ENCODE measurements at regions not wholly inside any gene's neighbourhood (a gene's known extent, or its start where the extent isn't known, plus 50 kb on each side); places are given as distances from the start of the nearest gene placed in this dataset.

GRCh38 chr18:53772293-53772692 lies 452.2 kb downstream of the MBD2 start:
- Histone ChIP-seq H3K27me3 (ENCODE audit: control insufficient read depth in 1 of 2, insufficient read depth in 2 of 2, low read length in 1 of 2) (no peaks in the 10 kb centered on the region), H3K27ac (ENCODE audit: low read depth in 1 of 2, low read length in 2 of 2) (no peak overlapping the region), H3K4me1 (ENCODE audit: control insufficient read depth in 1 of 2, insufficient read depth in 2 of 2, low read length in 2 of 2) (no peaks in the 10 kb centered on the region), H3K4me3 (ENCODE audit: low read length in 2 of 2) (no peak overlapping the region), H3K36me3 (ENCODE audit: control insufficient read depth in 1 of 2, insufficient read depth in 2 of 2, low read length in 1 of 2) (no peaks in the 10 kb centered on the region), H3K9me3 (ENCODE audit: control insufficient read depth, low read length) (no peaks in the 10 kb centered on the region)
- intact Hi-C loops (cut with DNase I), result no loop called here
- ATAC-seq (ENCODE audit: low FRiP score) (no peak), DNase-seq (no peak)
- 50 to 57% methylated on average over 2 of the region's 2 CpGs for WGBS, 2 donors

GRCh38 chr18:53771664-53772063 lies 452.8 kb downstream of the MBD2 start:
- no peaks in the 10 kb centered on the region for H3K9me3 ChIP-seq (ENCODE audit: control insufficient read depth, low read length)
- no peaks in the 10 kb centered on the region for H3K36me3 ChIP-seq (ENCODE audit: control insufficient read depth in 1 of 2, insufficient read depth in 2 of 2, low read length in 1 of 2)
- no peaks in the 10 kb centered on the region for H3K4me1 ChIP-seq (ENCODE audit: control insufficient read depth in 1 of 2, insufficient read depth in 2 of 2, low read length in 2 of 2)
- H3K4me3 ChIP-seq (ENCODE audit: low read length in 2 of 2), result no peak overlapping the region
- DNase-seq (no peak), ATAC-seq (ENCODE audit: low FRiP score) (no peak)
- no peaks in the 10 kb centered on the region for H3K27me3 ChIP-seq (ENCODE audit: control insufficient read depth in 1 of 2, insufficient read depth in 2 of 2, low read length in 1 of 2)
- no peak overlapping the region for H3K27ac ChIP-seq (ENCODE audit: low read depth in 1 of 2, low read length in 2 of 2)
- intact Hi-C loops (cut with DNase I), result no loop called here

DNA sequence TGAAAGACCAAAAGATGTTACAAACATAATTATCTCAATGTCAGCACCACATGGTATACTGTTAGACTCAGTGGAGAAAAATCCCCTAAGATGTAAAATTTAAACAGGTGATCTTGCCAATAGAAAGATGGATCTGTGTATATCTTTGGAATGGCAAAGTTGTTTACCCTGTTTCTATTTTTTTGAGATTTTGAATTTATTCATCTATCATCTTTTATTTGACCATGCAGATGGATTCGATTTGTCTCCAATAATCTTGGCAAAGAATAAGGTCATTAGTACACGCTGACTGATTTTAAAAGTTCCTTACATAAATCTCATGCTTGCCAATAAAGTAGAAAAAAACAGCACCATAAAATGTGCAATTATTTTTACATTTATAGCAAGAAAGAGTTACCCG lies 459.3 kb downstream of the MBD2 start:
- H3K4me3 ChIP-seq (ENCODE audit: low read length in 2 of 2), result no peak overlapping the region
- whole genome bisulfite sequencing, 2 donors, result 66 to 74% methylated on average over 3 of the region's 3 CpGs
- no peaks in the 10 kb centered on the region for H3K27me3 ChIP-seq (ENCODE audit: control insufficient read depth in 1 of 2, insufficient read depth in 2 of 2, low read length in 1 of 2)
- H3K36me3 ChIP-seq (ENCODE audit: control insufficient read depth in 1 of 2, insufficient read depth in 2 of 2, low read length in 1 of 2), result no peaks in the 10 kb centered on the region
- intact Hi-C loops (cut with DNase I), result no loop called here
- H3K4me1 ChIP-seq (ENCODE audit: control insufficient read depth in 1 of 2, insufficient read depth in 2 of 2, low read length in 2 of 2), result no peaks in the 10 kb centered on the region
- no peak for ATAC-seq (ENCODE audit: low FRiP score)
- H3K27ac ChIP-seq (ENCODE audit: low read depth in 1 of 2, low read length in 2 of 2), result no peak overlapping the region
- DNase-seq, result no peak
- no peaks in the 10 kb centered on the region for H3K9me3 ChIP-seq (ENCODE audit: control insufficient read depth, low read length)

GRCh38 chr18:53764086-53764485 lies 460.4 kb downstream of the MBD2 start:
- Histone ChIP-seq H3K27ac (ENCODE audit: low read depth in 1 of 2, low read length in 2 of 2) (no peak overlapping the region), H3K9me3 (ENCODE audit: control insufficient read depth, low read length) (no peaks in the 10 kb centered on the region), H3K4me1 (ENCODE audit: control insufficient read depth in 1 of 2, insufficient read depth in 2 of 2, low read length in 2 of 2) (no peaks in the 10 kb centered on the region), H3K4me3 (ENCODE audit: low read length in 2 of 2) (no peak overlapping the region), H3K27me3 (ENCODE audit: control insufficient read depth in 1 of 2, insufficient read depth in 2 of 2, low read length in 1 of 2) (no peaks in the 10 kb centered on the region), H3K36me3 (ENCODE audit: control insufficient read depth in 1 of 2, insufficient read depth in 2 of 2, low read length in 1 of 2) (no peaks in the 10 kb centered on the region)
- 94 to 96% methylated on average over 1 of the region's 1 CpG for WGBS, 2 donors
- no peak for ATAC-seq (ENCODE audit: low FRiP score)
- DNase-seq, result no peak
- intact Hi-C loops (cut with DNase I), result no loop called here

GRCh38 chr18:53757328-53757727 lies 467.1 kb downstream of the MBD2 start:
- Histone ChIP-seq H3K27me3 (ENCODE audit: control insufficient read depth in 1 of 2, insufficient read depth in 2 of 2, low read length in 1 of 2) (no peaks in the 10 kb centered on the region), H3K36me3 (ENCODE audit: control insufficient read depth in 1 of 2, insufficient read depth in 2 of 2, low read length in 1 of 2) (no peaks in the 10 kb centered on the region), H3K4me1 (ENCODE audit: control insufficient read depth in 1 of 2, insufficient read depth in 2 of 2, low read length in 2 of 2) (no peaks in the 10 kb centered on the region), H3K9me3 (ENCODE audit: control insufficient read depth, low read length) (peaks cover 2% of the 10 kb centered on the region), H3K27ac (ENCODE audit: low read depth in 1 of 2, low read length in 2 of 2) (no peak overlapping the region), H3K4me3 (ENCODE audit: low read length in 2 of 2) (no peak overlapping the region)
- 4 to 7% methylated on average over 2 of the region's 2 CpGs for WGBS, 2 donors
- ATAC-seq (ENCODE audit: low FRiP score) (no peak), DNase-seq (no peak)
- intact Hi-C loops (cut with DNase I), result no loop called here

- no peak for DNase-seq
- no peaks in the 10 kb centered on the region for H3K27me3 ChIP-seq (ENCODE audit: control insufficient read depth in 1 of 2, insufficient read depth in 2 of 2, low read length in 1 of 2)
- no peak for ATAC-seq (ENCODE audit: low FRiP score)
- no peak overlapping the region for H3K27ac ChIP-seq (ENCODE audit: low read depth in 1 of 2, low read length in 2 of 2)
- H3K4me3 ChIP-seq (ENCODE audit: low read length in 2 of 2), result no peak overlapping the region
- no peaks in the 10 kb centered on the region for H3K4me1 ChIP-seq (ENCODE audit: control insufficient read depth in 1 of 2, insufficient read depth in 2 of 2, low read length in 2 of 2)
- H3K36me3 ChIP-seq (ENCODE audit: control insufficient read depth in 1 of 2, insufficient read depth in 2 of 2, low read length in 1 of 2), result no peaks in the 10 kb centered on the region
- H3K9me3 ChIP-seq (ENCODE audit: control insufficient read depth, low read length), result peaks cover 2% of the 10 kb centered on the region
- 10 to 31% methylated on average over 3 of the region's 3 CpGs for WGBS, 2 donors
- intact Hi-C loops (cut with DNase I), result no loop called here
Observed at GRCh38 chr18:53756610-53756972, 467.9 kb downstream of the MBD2 start.

DNA sequence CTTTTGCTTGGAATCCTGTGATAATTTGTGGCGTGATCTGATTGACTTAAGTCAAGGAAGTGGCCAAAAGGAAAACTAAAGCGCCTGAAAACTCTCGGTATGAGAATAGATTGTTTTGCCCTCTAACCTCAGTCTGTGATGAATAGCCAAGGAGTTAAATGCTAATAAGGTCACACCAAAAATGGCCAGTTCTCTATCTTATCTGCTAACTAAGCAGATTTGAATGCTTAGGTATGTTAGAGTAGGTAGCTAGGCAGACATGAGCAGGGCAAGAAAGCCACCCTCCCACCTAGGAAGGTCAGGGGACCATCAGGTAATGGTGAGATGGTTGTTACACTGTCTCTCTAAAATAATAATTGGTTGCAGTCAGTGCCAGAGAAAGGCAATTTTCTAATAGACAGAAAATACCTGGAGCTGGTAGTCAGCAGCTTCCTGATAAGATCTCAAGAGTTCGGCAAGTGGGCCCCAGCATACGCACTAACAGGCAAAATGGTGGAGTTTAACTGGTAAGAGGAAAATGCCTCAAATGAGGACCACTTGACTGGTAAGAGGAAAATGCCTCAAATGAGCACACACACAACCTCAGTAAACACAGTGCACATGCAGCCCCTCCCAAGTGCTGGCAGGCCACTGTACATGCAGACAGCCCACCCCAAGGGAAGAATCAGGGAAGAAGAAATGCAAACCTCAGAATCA lies 468.4 kb downstream of the MBD2 start:
- DNase-seq, result no peak
- no peaks in the 10 kb centered on the region for H3K36me3 ChIP-seq (ENCODE audit: control insufficient read depth in 1 of 2, insufficient read depth in 2 of 2, low read length in 1 of 2)
- intact Hi-C loops (cut with DNase I), result no loop called here
- H3K9me3 ChIP-seq (ENCODE audit: control insufficient read depth, low read length), result peaks cover 2% of the 10 kb centered on the region
- H3K27ac ChIP-seq (ENCODE audit: low read depth in 1 of 2, low read length in 2 of 2), result no peak overlapping the region
- 60 to 74% methylated on average over 5 of the region's 5 CpGs for WGBS, 2 donors
- no peak for ATAC-seq (ENCODE audit: low FRiP score)
- H3K4me3 ChIP-seq (ENCODE audit: low read length in 2 of 2), result no peak overlapping the region
- no peaks in the 10 kb centered on the region for H3K27me3 ChIP-seq (ENCODE audit: control insufficient read depth in 1 of 2, insufficient read depth in 2 of 2, low read length in 1 of 2)
- H3K4me1 ChIP-seq (ENCODE audit: control insufficient read depth in 1 of 2, insufficient read depth in 2 of 2, low read length in 2 of 2), result no peaks in the 10 kb centered on the region

DNA sequence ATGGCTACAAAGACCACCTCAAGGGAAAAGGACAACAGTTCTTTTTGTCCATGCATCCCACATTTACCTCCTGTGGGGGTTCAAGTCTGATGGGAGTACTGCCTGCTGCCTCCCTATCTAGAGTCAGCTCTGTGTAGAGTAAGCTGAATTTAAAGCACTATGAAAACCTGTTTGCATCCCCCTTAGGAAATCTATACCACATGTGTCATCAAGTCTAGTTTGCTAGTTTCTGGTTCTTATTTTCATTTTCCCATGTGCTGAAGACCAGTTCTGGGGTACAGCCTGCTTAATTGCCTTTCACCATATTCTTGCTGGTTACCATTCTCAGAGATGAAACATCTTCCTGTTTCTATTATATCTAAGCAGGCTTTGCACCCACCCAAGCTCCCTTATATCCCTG lies 470.3 kb downstream of the MBD2 start:
- H3K36me3 ChIP-seq (ENCODE audit: control insufficient read depth in 1 of 2, insufficient read depth in 2 of 2, low read length in 1 of 2), result no peaks in the 10 kb centered on the region
- H3K27me3 ChIP-seq (ENCODE audit: control insufficient read depth in 1 of 2, insufficient read depth in 2 of 2, low read length in 1 of 2), result no peaks in the 10 kb centered on the region
- peaks cover 2% of the 10 kb centered on the region for H3K9me3 ChIP-seq (ENCODE audit: control insufficient read depth, low read length)
- intact Hi-C loops (cut with DNase I), result no loop called here
- H3K4me3 ChIP-seq (ENCODE audit: low read length in 2 of 2), result no peak overlapping the region
- ATAC-seq (ENCODE audit: low FRiP score) (no peak), DNase-seq (no peak)
- no peak overlapping the region for H3K27ac ChIP-seq (ENCODE audit: low read depth in 1 of 2, low read length in 2 of 2)
- H3K4me1 ChIP-seq (ENCODE audit: control insufficient read depth in 1 of 2, insufficient read depth in 2 of 2, low read length in 2 of 2), result no peaks in the 10 kb centered on the region

- Histone ChIP-seq H3K27ac (ENCODE audit: low read depth in 1 of 2, low read length in 2 of 2) (no peak overlapping the region), H3K4me3 (ENCODE audit: low read length in 2 of 2) (no peak overlapping the region), H3K36me3 (ENCODE audit: control insufficient read depth in 1 of 2, insufficient read depth in 2 of 2, low read length in 1 of 2) (no peaks in the 10 kb centered on the region), H3K9me3 (ENCODE audit: control insufficient read depth, low read length) (peaks cover 2% of the 10 kb centered on the region), H3K27me3 (ENCODE audit: control insufficient read depth in 1 of 2, insufficient read depth in 2 of 2, low read length in 1 of 2) (no peaks in the 10 kb centered on the region), H3K4me1 (ENCODE audit: control insufficient read depth in 1 of 2, insufficient read depth in 2 of 2, low read length in 2 of 2) (no peaks in the 10 kb centered on the region)
- DNase-seq (no peak), ATAC-seq (ENCODE audit: low FRiP score) (no peak)
- intact Hi-C loops (cut with DNase I), result no loop called here
- WGBS, 2 donors, result 51 to 58% methylated on average over 3 of the region's 3 CpGs
Observed at GRCh38 chr18:53753601-53754000, 470.9 kb downstream of the MBD2 start.
